NT2/D1 (cell line): ENCODE measurements at regions not wholly inside any gene's neighbourhood (a gene's known extent, or its start where the extent isn't known, plus 50 kb on each side); places are given as distances from the start of the nearest gene placed in this dataset.

Experiments used
- DNase-seq: peaks from one replicate; pipeline ENCODE4 v3.0.0-alpha.2; 2011; ENCODE audit warnings: low read depth, low spot score
- H3K27me3 ChIP-seq: 2 replicates; pipeline ENCODE4 v1.6.0; 2011; ENCODE audit warnings: mild to moderate bottlenecking; ENCODE audit not compliant: insufficient read length, insufficient read depth
- H3K36me3 ChIP-seq: 2 replicates; pipeline ENCODE4 v1.6.1; 2011; ENCODE audit warnings: mild to moderate bottlenecking, low read length, mixed read lengths; ENCODE audit not compliant: insufficient read depth, insufficient read length
- H3K4me1 ChIP-seq: 2 replicates; pipeline ENCODE4 v1.5.1; 2011; ENCODE audit not compliant: insufficient read depth, insufficient read length
- H3K4me3 ChIP-seq: 2 replicates; pipeline ENCODE4 v1.5.1; 2011; ENCODE audit warnings: low read depth; ENCODE audit not compliant: insufficient read length
- H3K9ac ChIP-seq: 2 replicates; pipeline ENCODE4 v1.6.0; 2011; ENCODE audit warnings: low read depth; ENCODE audit not compliant: insufficient read length
- H3K9me3 ChIP-seq: 2 replicates; pipeline ENCODE4 v1.5.1; 2011; ENCODE audit warnings: mild to moderate bottlenecking, low read length; ENCODE audit not compliant: insufficient read depth
- SUZ12 ChIP-seq: IDR thresholded peaks from 2 replicates; pipeline ENCODE4 v1.6.1; 2011; ENCODE audit not compliant: insufficient read length, insufficient read depth; ENCODE audit errors: extremely low read depth
- YY1 ChIP-seq: IDR thresholded peaks from 2 replicates; pipeline ENCODE4 v1.6.1; 2011; ENCODE audit not compliant: insufficient read length, insufficient read depth
- ZNF274 ChIP-seq: IDR thresholded peaks from 2 replicates; pipeline ENCODE4 v1.6.1; 2011; ENCODE audit warnings: mild to moderate bottlenecking, low read depth, low read length

GRCh38 chr14:86627080-86627479, 1097.1 kb downstream of the FLRT2 start:
- Histone ChIP-seq H3K27me3 (no peaks in the 10 kb centered on the region), H3K9ac (no peak overlapping the region), H3K4me1 (no peaks in the 10 kb centered on the region), H3K4me3 (no peak overlapping the region), H3K9me3 (no peaks in the 10 kb centered on the region), H3K36me3 (no peaks in the 10 kb centered on the region)
- DNase-seq: no peak
- TF ChIP-seq SUZ12 (no peak), YY1 (no peak), ZNF274 (no peak)

GRCh38 chr14:86626530-86626929, 1096.6 kb downstream of the FLRT2 start:
- DNase-seq: no peak
- Histone ChIP-seq H3K36me3 (no peaks in the 10 kb centered on the region), H3K9ac (no peak overlapping the region), H3K4me3 (no peak overlapping the region), H3K27me3 (no peaks in the 10 kb centered on the region), H3K9me3 (no peaks in the 10 kb centered on the region), H3K4me1 (no peaks in the 10 kb centered on the region)
- TF ChIP-seq YY1: no peak
- TF ChIP-seq SUZ12: no peak
- TF ChIP-seq ZNF274: no peak

GRCh38 chr14:86625637-86626036, 1095.7 kb downstream of the FLRT2 start:
- no peaks in the 10 kb centered on the region for H3K27me3 ChIP-seq
- no peaks in the 10 kb centered on the region for H3K4me1 ChIP-seq
- DNase-seq: no peak
- H3K36me3 ChIP-seq: no peaks in the 10 kb centered on the region
- H3K4me3 ChIP-seq: no peak overlapping the region
- no peaks in the 10 kb centered on the region for H3K9me3 ChIP-seq
- H3K9ac ChIP-seq: no peak overlapping the region
- TF ChIP-seq SUZ12: no peak
- TF ChIP-seq ZNF274: no peak
- TF ChIP-seq YY1: no peak

GRCh38 chr14:86619726-86620125, 1089.8 kb downstream of the FLRT2 start:
- H3K36me3 ChIP-seq: no peaks in the 10 kb centered on the region
- no peak for DNase-seq
- H3K9me3 ChIP-seq: no peaks in the 10 kb centered on the region

GRCh38 chr14:86613786-86614185, 1083.8 kb downstream of the FLRT2 start:
- Histone ChIP-seq H3K9ac (no peak overlapping the region), H3K27me3 (no peaks in the 10 kb centered on the region)

More at GRCh38 chr14:86619726-86620125, 1089.8 kb downstream of the FLRT2 start:
- Histone ChIP-seq H3K4me3 (no peak overlapping the region), H3K4me1 (no peaks in the 10 kb centered on the region), H3K9ac (no peak overlapping the region), H3K27me3 (no peaks in the 10 kb centered on the region)
- TF ChIP-seq SUZ12: no peak
- no peak for TF ChIP-seq ZNF274
- no peak for TF ChIP-seq YY1

GRCh38 chr14:86613126-86613525, 1083.2 kb downstream of the FLRT2 start:
- H3K4me1 ChIP-seq: no peaks in the 10 kb centered on the region
- H3K9ac ChIP-seq: no peak overlapping the region
- TF ChIP-seq ZNF274 (no peak), SUZ12 (no peak), YY1 (no peak)
- no peak for DNase-seq
- H3K36me3 ChIP-seq: no peaks in the 10 kb centered on the region
- no peaks in the 10 kb centered on the region for H3K27me3 ChIP-seq
- H3K9me3 ChIP-seq: no peaks in the 10 kb centered on the region
- no peak overlapping the region for H3K4me3 ChIP-seq

More at GRCh38 chr14:86613786-86614185, 1083.8 kb downstream of the FLRT2 start:
- TF ChIP-seq SUZ12 (no peak), YY1 (no peak), ZNF274 (no peak)
- no peaks in the 10 kb centered on the region for H3K9me3 ChIP-seq
- H3K4me1 ChIP-seq: no peaks in the 10 kb centered on the region
- no peak for DNase-seq
- no peaks in the 10 kb centered on the region for H3K36me3 ChIP-seq
- H3K4me3 ChIP-seq: no peak overlapping the region

GRCh38 chr14:86604561-86604960, 1074.6 kb downstream of the FLRT2 start:
- no peak overlapping the region for H3K4me3 ChIP-seq
- H3K4me1 ChIP-seq: no peaks in the 10 kb centered on the region
- TF ChIP-seq YY1 (no peak), ZNF274 (no peak)
- H3K36me3 ChIP-seq: no peaks in the 10 kb centered on the region
- H3K9me3 ChIP-seq: no peaks in the 10 kb centered on the region
- no peaks in the 10 kb centered on the region for H3K27me3 ChIP-seq
- H3K9ac ChIP-seq: no peak overlapping the region
- no peak for DNase-seq

- no peaks in the 10 kb centered on the region for H3K36me3 ChIP-seq
- H3K4me3 ChIP-seq: no peak overlapping the region
- H3K4me1 ChIP-seq: no peaks in the 10 kb centered on the region
- H3K9me3 ChIP-seq: no peaks in the 10 kb centered on the region
- no peak for DNase-seq
- TF ChIP-seq SUZ12 (no peak), YY1 (no peak), ZNF274 (no peak)
- no peak overlapping the region for H3K9ac ChIP-seq
- H3K27me3 ChIP-seq: no peaks in the 10 kb centered on the region
Measured at GRCh38 chr14:86602263-86602662, 1072.3 kb downstream of the FLRT2 start.
